ENCODE measurements at regions not wholly inside any gene's neighbourhood (a gene's known extent, or its start where the extent isn't known, plus 50 kb on each side); places are given as distances from the start of the nearest gene placed in this dataset.

DNA sequence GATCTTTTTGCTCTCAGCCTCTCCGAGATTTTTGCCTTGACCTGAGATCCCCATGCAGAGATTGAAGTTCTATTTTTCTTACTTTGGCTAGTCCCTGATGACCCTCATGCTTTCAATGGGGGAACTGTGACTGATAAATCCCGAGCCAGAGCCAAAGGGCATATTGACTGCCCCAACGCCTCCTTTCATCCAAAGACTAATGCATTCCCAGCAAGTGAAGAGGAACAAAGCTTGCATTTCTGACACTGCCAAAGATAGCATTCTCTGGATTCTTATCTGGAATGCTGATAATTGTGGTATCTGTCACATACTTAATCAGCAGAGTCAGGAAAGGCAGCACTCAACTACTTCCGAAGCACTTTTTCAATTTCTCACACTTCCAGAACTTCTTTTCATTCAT, 152.3 kb upstream of the EGLN3 start:
- no peak for TF ChIP-seq EP300 (IDR thresholded peaks at IDR 0.05; ENCODE audit: borderline replicate concordance)
- TF ChIP-seq FOXM1 (IDR thresholded peaks at IDR 0.05; ENCODE audit: borderline replicate concordance, low read depth): no peak
